ENCODE measurements at regions not wholly inside any gene's neighbourhood (a gene's known extent, or its start where the extent isn't known, plus 50 kb on each side); places are given as distances from the start of the nearest gene placed in this dataset.

- TF ChIP-seq SMAD1 (IDR thresholded peaks at IDR 0.05; ENCODE audit: low read depth, partially characterized antibody), result no peak
- no peak for TF ChIP-seq STAT3 (IDR thresholded peaks at IDR 0.05; ENCODE audit: low read depth, low read length)
- TF ChIP-seq BCL3 (IDR thresholded peaks at IDR 0.05; ENCODE audit: borderline replicate concordance, insufficient read depth, low read depth, low read length, poor library complexity, severe bottlenecking), result no peak
- TF ChIP-seq CEBPB (IDR thresholded peaks at IDR 0.05; ENCODE audit: borderline replicate concordance in 1 of 2, low read depth in 2 of 2, low read length in 2 of 2), result no peak
- no peak for TF ChIP-seq MAX (IDR thresholded peaks at IDR 0.05; ENCODE audit: low read depth, low read length)
- no peak for TF ChIP-seq CTCF (IDR thresholded peaks at IDR 0.05 in 2 of 3, conservative IDR thresholded peaks at IDR 0.05 in 1 of 3; ENCODE audit: control insufficient read depth in 2 of 3, extremely low read depth in 1 of 3, insufficient read depth in 1 of 3, low read depth in 3 of 3, low read length in 3 of 3)
- no peak for TF ChIP-seq EED (IDR thresholded peaks at IDR 0.05; ENCODE audit: low read depth)
- TF ChIP-seq ZZZ3 (IDR thresholded peaks at IDR 0.05; ENCODE audit: control insufficient read depth, insufficient read length, low read depth), result no peak
- TF ChIP-seq PAX5 (IDR thresholded peaks at IDR 0.05; ENCODE audit: borderline replicate concordance, low read depth, low read length), result no peak
- TF ChIP-seq CBFB (IDR thresholded peaks at IDR 0.05; ENCODE audit: low read depth), result no peak
- TF ChIP-seq IRF5 (IDR thresholded peaks at IDR 0.05; ENCODE audit: borderline replicate concordance), result no peak
- no peak for TF ChIP-seq IRF3 (IDR thresholded peaks at IDR 0.05)
Observed at GRCh38 chr16:64035337-64035736, 1086.5 kb downstream of the CDH11 start (continued).
